ENCODE measurements at regions not wholly inside any gene's neighbourhood (a gene's known extent, or its start where the extent isn't known, plus 50 kb on each side); places are given as distances from the start of the nearest gene placed in this dataset.

DNA sequence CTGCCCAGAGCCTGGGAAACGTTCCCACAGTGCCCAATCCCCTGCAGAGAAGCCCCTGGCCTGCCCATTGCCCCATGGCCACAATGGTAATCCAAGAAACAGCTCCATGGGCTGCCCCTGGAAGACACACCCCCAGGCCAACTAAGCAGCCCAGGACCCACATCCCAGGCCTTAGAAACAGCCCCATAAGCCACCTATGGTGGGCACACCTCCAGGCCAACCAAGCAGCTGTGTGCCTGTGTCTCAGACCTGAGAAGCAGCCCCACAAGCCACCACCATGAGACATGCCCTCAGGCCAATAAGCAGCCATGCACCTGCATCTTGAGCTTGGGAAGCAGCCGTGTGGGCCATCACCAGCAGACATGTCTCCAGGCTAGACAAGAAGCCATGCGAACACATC, 52.9 kb upstream of the SSBP2 start:
- Histone ChIP-seq H3K9ac (ENCODE audit: low read depth, low read length) (no peak overlapping the region), H3K4me3 (ENCODE audit: low read depth in 1 of 2, low read length in 2 of 2) (no peak overlapping the region), H3K36me3 (ENCODE audit: insufficient read depth, low read length) (no peaks in the 10 kb centered on the region), H2AFZ (ENCODE audit: low read depth, low read length) (no peak overlapping the region), H3K27ac (ENCODE audit: low read length) (no peak overlapping the region), H3K79me2 (ENCODE audit: insufficient read depth, low read length) (no peaks in the 10 kb centered on the region), H3K4me2 (ENCODE audit: insufficient read depth, low read length) (no peak overlapping the region), H3K27me3 (ENCODE audit: insufficient read depth, low read length, poor library complexity) (no peaks in the 10 kb centered on the region), H3K9me3 (ENCODE audit: insufficient read depth, low read length, severe bottlenecking) (no peaks in the 10 kb centered on the region), H3K4me1 (ENCODE audit: insufficient read depth, low read length) (peaks cover 9% of the 10 kb centered on the region), H4K20me1 (ENCODE audit: insufficient read depth, low read length) (no peaks in the 10 kb centered on the region)
- DNase-seq = no peak
- TF ChIP-seq EZH2 (IDR thresholded peaks at IDR 0.05; ENCODE audit: borderline replicate concordance, low read depth, low read length, severe bottlenecking) (no peak), CTCF (IDR thresholded peaks at IDR 0.05; ENCODE audit: borderline replicate concordance, extremely low read depth, low read length, poor library complexity, severe bottlenecking) (no peak)
- ATAC-seq (ENCODE audit: insufficient read depth, low read depth) = no peak

DNA sequence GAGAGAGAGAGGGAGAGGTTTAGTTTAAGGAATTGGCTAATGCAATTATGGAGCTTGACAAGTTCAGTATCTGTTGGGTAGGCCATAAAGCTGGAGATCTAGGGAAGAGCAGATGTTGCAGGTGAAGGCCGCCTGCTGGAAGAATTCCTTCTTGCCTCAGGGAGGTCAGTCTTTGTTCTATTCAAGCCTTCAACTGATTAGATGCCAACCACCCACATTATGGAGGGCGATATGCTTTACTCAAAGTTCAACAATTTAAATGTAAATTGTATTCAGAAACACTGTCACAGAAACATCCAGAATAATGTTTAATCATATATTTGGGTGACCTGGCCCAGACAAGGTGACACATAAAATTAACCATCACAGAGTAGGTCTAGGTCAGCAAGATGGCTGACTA, 51.7 kb upstream of the SSBP2 start:
- Histone ChIP-seq H3K36me3 (ENCODE audit: insufficient read depth, low read length) (no peaks in the 10 kb centered on the region), H3K27ac (ENCODE audit: low read length) (no peak overlapping the region), H3K79me2 (ENCODE audit: insufficient read depth, low read length) (no peaks in the 10 kb centered on the region), H3K27me3 (ENCODE audit: insufficient read depth, low read length, poor library complexity) (no peaks in the 10 kb centered on the region), H3K4me3 (ENCODE audit: low read depth in 1 of 2, low read length in 2 of 2) (no peak overlapping the region), H4K20me1 (ENCODE audit: insufficient read depth, low read length) (no peaks in the 10 kb centered on the region), H3K9me3 (ENCODE audit: insufficient read depth, low read length, severe bottlenecking) (no peaks in the 10 kb centered on the region), H3K4me2 (ENCODE audit: insufficient read depth, low read length) (no peak overlapping the region), H2AFZ (ENCODE audit: low read depth, low read length) (no peak overlapping the region), H3K4me1 (ENCODE audit: insufficient read depth, low read length) (peaks cover 21% of the 10 kb centered on the region), H3K9ac (ENCODE audit: low read depth, low read length) (no peak overlapping the region)
- TF ChIP-seq EZH2 (IDR thresholded peaks at IDR 0.05; ENCODE audit: borderline replicate concordance, low read depth, low read length, severe bottlenecking) (no peak), CTCF (IDR thresholded peaks at IDR 0.05; ENCODE audit: borderline replicate concordance, extremely low read depth, low read length, poor library complexity, severe bottlenecking) (no peak)
- no peak for ATAC-seq (ENCODE audit: insufficient read depth, low read depth)
- DNase-seq = no peak

DNA sequence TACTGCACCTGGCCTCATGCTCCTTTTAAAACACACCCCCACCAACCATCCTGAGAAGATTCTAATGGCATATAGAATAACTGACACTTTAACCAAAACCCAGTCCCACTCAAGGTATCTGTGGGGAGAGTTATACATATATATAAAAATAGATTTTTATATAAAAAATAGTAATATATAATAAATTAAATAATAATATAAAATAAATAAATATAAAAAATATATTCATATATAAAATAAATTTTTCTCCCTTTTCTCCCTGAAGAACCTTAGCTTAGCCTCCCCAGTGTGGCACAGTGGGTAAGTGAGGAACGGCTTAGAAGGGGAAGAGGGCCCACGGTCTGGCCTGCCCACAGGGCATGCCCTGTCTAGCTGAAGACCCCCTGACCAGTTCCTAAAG, 51.1 kb upstream of the SSBP2 start:
- H3K4me3 ChIP-seq (ENCODE audit: low read depth in 1 of 2, low read length in 2 of 2) = no peak overlapping the region
- no peaks in the 10 kb centered on the region for H3K27me3 ChIP-seq (ENCODE audit: insufficient read depth, low read length, poor library complexity)
- no peak overlapping the region for H2AFZ ChIP-seq (ENCODE audit: low read depth, low read length)
- no peak overlapping the region for H3K27ac ChIP-seq (ENCODE audit: low read length)
- no peaks in the 10 kb centered on the region for H3K79me2 ChIP-seq (ENCODE audit: insufficient read depth, low read length)
- H3K9me3 ChIP-seq (ENCODE audit: insufficient read depth, low read length, severe bottlenecking) = no peaks in the 10 kb centered on the region
- H3K4me1 ChIP-seq (ENCODE audit: insufficient read depth, low read length) = peaks cover 24% of the 10 kb centered on the region
- H3K36me3 ChIP-seq (ENCODE audit: insufficient read depth, low read length) = no peaks in the 10 kb centered on the region
- H3K9ac ChIP-seq (ENCODE audit: low read depth, low read length) = no peak overlapping the region
- H3K4me2 ChIP-seq (ENCODE audit: insufficient read depth, low read length) = no peak overlapping the region
- ATAC-seq (ENCODE audit: insufficient read depth, low read depth) = no peak
- H4K20me1 ChIP-seq (ENCODE audit: insufficient read depth, low read length) = no peaks in the 10 kb centered on the region
- TF ChIP-seq EZH2 (IDR thresholded peaks at IDR 0.05; ENCODE audit: borderline replicate concordance, low read depth, low read length, severe bottlenecking) (no peak), CTCF (IDR thresholded peaks at IDR 0.05; ENCODE audit: borderline replicate concordance, extremely low read depth, low read length, poor library complexity, severe bottlenecking) (no peak)
- DNase-seq = no peak

- Histone ChIP-seq H4K20me1 (ENCODE audit: insufficient read depth, low read length) (no peaks in the 10 kb centered on the region), H3K9me3 (ENCODE audit: insufficient read depth, low read length, severe bottlenecking) (no peaks in the 10 kb centered on the region), H3K27me3 (ENCODE audit: insufficient read depth, low read length, poor library complexity) (no peaks in the 10 kb centered on the region), H3K79me2 (ENCODE audit: insufficient read depth, low read length) (no peaks in the 10 kb centered on the region), H3K4me2 (ENCODE audit: insufficient read depth, low read length) (no peak overlapping the region), H3K9ac (ENCODE audit: low read depth, low read length) (no peak overlapping the region), H3K27ac (ENCODE audit: low read length) (no peak overlapping the region), H3K4me3 (ENCODE audit: low read depth in 1 of 2, low read length in 2 of 2) (no peak overlapping the region), H2AFZ (ENCODE audit: low read depth, low read length) (no peak overlapping the region), H3K36me3 (ENCODE audit: insufficient read depth, low read length) (no peaks in the 10 kb centered on the region), H3K4me1 (ENCODE audit: insufficient read depth, low read length) (peaks cover 24% of the 10 kb centered on the region)
- ATAC-seq (ENCODE audit: insufficient read depth, low read depth) (no peak), DNase-seq (no peak)
- TF ChIP-seq EZH2 (IDR thresholded peaks at IDR 0.05; ENCODE audit: borderline replicate concordance, low read depth, low read length, severe bottlenecking) = no peak
- TF ChIP-seq CTCF (IDR thresholded peaks at IDR 0.05; ENCODE audit: borderline replicate concordance, extremely low read depth, low read length, poor library complexity, severe bottlenecking) = no peak
These were observed 49.9 kb upstream of the SSBP2 start for GRCh38 chr5:81800797-81801196.
